HG03139 (cell line): ENCODE measurements at regions not wholly inside any gene's neighbourhood (a gene's known extent, or its start where the extent isn't known, plus 50 kb on each side); places are given as distances from the start of the nearest gene placed in this dataset.

Experiments used
- ATAC-seq: cut with Tn5 transposase; IDR thresholded peaks from one replicate; pipeline ENCODE4 v1.9.1; 2021; ENCODE audit not compliant: unreplicated experiment

- ATAC-seq, result no peak
Measured at GRCh38 chr9:82538634-82539033, 524.3 kb downstream of the RASEF start.

DNA sequence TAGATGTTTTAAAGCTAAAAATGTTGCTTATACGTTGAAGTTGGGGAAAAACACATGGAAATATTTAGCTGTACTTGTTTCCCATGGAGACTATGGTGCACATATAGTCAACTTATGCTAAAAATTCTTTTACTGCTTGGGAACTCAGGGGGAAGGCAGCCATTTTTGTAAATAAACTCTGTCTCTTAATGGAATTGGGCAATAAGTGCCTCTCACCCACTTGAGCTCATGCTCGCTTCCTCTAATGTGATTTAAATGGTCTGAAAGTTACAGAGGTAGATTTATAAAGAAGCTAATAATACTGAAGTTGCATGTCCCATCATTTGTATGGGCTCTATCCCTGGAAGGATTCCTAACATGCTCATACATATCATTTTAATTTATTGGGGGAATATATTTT, 523.8 kb downstream of the RASEF start:
- ATAC-seq, result no peak

GRCh38 chr9:82539856-82540579, 522.9 kb downstream of the RASEF start:
- ATAC-seq, result no peak

GRCh38 chr9:82543726-82544125, 519.2 kb downstream of the RASEF start:
- ATAC-seq, result no peak

DNA sequence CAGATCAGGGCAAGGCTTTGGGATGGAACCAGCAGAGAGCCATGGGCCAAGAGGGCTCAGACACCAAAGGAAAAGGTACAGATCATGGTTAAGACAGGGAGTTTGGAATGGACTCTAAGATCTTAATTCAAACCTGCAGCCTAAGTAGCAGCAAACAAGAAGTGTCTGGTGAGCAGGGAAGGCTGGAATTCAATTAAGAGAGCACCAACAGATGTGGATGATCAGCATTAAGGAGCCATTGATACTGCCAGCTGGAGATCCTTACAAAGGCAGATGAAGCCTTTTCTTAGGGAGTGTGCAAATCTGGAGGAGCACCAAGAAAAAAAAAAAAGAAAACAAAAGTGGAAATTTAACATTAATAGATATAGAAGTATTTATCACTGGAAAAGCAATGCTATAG, 516.8 kb downstream of the RASEF start:
- no peak for ATAC-seq

- ATAC-seq, result no peak
Measured at GRCh38 chr9:82547995-82548394, 514.9 kb downstream of the RASEF start.

GRCh38 chr9:82549174-82549821, 513.6 kb downstream of the RASEF start:
- ATAC-seq, result no peak

- ATAC-seq, result no peak
Measured at GRCh38 chr9:82552784-82553183, 510.2 kb downstream of the RASEF start.

GRCh38 chr9:82553654-82554366, 509.1 kb downstream of the RASEF start:
- no peak for ATAC-seq

DNA sequence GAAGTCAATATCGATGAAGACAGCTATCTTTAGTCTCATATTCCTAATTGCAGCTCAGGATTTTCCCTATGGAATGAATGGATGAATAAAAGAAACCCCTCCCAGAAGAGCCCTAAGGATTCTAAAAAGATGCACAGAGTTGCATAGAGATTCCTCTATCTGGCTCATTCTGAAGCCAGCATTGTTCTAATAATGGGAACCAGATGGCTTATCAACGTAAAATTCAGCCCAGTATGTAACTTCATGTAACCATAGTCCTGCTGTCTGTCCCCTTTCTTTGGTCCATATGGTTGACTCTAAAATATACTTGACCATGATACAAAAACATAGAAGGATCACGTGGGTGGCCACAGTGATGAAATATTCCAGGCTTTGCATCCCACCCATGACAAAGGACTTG, 508.6 kb downstream of the RASEF start:
- ATAC-seq, result no peak

GRCh38 chr9:82555031-82555430, 507.9 kb downstream of the RASEF start:
- no peak for ATAC-seq

- ATAC-seq, result no peak
Measured at GRCh38 chr9:82555431-82556051, 507.4 kb downstream of the RASEF start.

- ATAC-seq, result no peak
Measured at GRCh38 chr9:82558346-82558745, 504.6 kb downstream of the RASEF start.

- ATAC-seq, result no peak
Measured at GRCh38 chr9:82558855-82559630, 503.9 kb downstream of the RASEF start.

DNA sequence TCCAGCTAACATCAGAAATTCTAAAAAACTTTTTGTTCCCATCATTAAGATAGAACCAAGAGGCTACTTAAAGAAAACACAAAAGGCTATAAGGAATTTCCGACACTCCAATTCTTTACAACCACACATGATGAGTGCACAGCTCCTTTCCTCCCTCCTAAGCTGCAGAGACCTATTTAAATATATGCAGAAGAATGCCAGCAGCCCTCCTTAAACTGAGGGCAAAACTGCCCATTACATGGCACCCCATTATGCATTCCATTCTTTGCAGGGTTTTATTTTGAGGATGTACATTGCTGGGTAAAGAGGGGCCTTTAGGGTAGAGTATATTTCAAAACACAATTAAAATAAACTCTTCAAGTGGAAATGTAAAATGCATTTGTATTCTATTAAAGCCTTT, 502.9 kb downstream of the RASEF start:
- ATAC-seq, result no peak

DNA sequence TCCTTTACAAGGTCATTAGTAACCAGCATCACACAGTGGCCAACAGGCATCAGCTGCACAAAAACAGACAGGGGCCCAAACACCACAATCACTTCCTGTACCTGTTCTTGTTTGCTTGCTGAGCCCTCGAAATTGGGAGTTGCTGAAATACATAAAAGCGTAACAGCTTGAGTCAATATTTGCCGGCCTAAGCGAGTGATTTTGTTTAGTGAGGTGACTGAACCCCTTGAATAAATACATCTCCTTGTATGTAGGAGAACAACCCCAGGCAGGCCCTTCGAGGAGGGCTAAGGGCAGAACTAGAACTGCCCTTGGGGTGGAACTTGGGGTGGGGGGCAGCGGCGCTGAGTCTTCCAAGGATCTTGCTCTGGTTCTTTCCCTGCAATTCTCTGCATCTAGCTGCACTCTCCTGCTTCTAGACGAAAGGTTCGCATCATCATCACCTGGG, 502.5 kb downstream of the RASEF start:
- ATAC-seq, result no peak

DNA sequence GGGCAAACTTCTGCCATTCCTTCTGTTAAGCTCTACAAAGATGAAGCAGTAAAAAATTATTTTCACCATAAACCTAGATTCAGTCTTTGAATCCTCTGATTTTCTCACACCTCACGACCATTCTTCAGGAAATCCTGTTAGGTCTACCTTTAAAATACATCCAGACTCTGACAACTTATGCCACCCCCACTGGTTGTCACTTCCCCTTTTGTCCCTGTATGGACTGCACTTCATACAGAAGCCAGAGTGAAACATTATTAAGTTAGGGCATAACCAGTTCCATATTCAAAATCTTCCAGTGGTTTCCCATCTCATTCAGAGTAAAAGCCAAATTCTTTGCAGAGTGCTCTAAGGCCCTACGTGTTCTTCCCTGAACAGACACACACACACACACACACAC, 499.8 kb downstream of the RASEF start:
- ATAC-seq, result no peak

DNA sequence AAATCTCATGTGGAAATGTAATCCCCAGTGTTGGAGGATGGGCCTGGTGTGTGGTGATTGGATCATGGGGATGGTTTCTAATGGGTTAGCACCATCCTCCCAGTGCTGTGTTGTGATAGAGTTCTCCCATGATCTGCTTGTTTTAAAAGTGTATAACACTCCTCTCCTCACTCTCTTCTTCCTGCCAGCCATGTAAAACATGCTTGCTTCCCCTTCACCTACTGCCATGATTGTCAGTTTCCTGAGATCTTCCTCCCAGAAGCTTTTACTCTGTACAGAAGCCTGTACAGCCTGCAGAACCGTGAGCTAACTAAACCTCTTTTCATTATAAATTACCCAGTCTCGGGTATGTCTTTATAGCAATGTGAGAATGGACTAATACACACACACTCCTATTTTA, 499.1 kb downstream of the RASEF start:
- ATAC-seq, result no peak

GRCh38 chr9:82565188-82565969, 497.6 kb downstream of the RASEF start:
- ATAC-seq, result no peak

GRCh38 chr9:82567953-82568352, 495.0 kb downstream of the RASEF start:
- no peak for ATAC-seq
